HFF-Myc (cell line): ENCODE measurements at regions not wholly inside any gene's neighbourhood (a gene's known extent, or its start where the extent isn't known, plus 50 kb on each side); places are given as distances from the start of the nearest gene placed in this dataset.
"Not testable (repeated sequence)": the region's sequence is repeated elsewhere in the genome, so short reads cannot be mapped to it uniquely, and the experiment has no call there.

Experiments
- DNase-seq: peaks from one replicate; pipeline ENCODE4 v3.0.0-alpha.2; 2011; ENCODE audit warnings: low read depth; ENCODE audit errors: extremely low read depth
- H3K4me3 ChIP-seq: replicated peaks from 2 replicates; pipeline ENCODE4 v1.5.1; 2011; ENCODE audit warnings: low read depth, mild to moderate bottlenecking, control low read depth, low read length
- TF ChIP-seq, protein P1 (sequence below): IDR thresholded peaks from 2 replicates; pipeline ENCODE4 v1.5.1; 2012; ENCODE audit warnings: mild to moderate bottlenecking, low read depth, low read length, control low read depth; ENCODE audit errors: missing control alignments

DNA sequence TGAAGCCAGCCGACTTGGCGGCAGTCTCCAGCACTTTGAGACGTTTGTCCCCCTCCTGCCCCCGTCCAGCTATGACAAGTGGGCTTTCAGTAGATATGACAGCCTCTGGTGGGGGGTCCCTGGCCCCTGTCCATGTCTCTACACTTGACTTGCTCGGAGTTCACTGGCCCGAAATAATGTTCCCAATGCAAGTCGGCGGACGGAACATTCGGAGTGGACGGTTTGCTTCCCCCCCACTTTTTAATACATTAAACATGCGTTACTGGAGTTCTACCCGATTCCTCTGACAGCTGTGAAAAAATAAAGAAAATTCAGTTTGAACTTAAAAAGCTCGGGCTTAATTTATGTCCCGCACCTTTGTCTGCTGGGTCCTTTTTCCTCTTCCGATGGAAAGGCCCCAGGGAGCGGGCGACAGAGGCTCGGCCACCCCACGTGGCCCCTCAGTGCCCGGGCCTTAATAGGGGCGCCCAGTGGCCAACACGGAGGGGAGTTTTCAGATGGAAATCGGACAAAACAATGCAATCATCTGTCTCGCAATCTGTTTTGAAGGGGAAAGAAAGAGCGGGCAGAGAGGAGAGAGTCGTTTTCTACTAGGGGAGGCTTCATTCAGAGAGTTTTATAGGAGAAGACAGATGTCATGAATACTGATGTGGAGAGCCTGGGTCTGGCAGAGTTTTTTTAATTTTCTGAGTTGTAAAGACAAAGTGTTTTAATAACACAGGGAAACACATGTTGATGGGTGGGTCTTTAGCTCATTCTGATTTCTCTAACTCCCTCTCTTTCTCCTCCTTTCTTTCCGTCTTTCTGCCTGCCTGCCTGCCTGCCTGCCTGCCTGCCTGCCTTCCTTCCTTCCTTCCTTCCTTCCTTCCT lies 50.2 kb downstream of the SMIM38 start:
- DNase-seq = no peak
- TF ChIP-seq, protein P1, sequence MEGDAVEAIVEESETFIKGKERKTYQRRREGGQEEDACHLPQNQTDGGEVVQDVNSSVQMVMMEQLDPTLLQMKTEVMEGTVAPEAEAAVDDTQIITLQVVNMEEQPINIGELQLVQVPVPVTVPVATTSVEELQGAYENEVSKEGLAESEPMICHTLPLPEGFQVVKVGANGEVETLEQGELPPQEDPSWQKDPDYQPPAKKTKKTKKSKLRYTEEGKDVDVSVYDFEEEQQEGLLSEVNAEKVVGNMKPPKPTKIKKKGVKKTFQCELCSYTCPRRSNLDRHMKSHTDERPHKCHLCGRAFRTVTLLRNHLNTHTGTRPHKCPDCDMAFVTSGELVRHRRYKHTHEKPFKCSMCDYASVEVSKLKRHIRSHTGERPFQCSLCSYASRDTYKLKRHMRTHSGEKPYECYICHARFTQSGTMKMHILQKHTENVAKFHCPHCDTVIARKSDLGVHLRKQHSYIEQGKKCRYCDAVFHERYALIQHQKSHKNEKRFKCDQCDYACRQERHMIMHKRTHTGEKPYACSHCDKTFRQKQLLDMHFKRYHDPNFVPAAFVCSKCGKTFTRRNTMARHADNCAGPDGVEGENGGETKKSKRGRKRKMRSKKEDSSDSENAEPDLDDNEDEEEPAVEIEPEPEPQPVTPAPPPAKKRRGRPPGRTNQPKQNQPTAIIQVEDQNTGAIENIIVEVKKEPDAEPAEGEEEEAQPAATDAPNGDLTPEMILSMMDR = no peak
- H3K4me3 ChIP-seq = no peak overlapping the region

DNA sequence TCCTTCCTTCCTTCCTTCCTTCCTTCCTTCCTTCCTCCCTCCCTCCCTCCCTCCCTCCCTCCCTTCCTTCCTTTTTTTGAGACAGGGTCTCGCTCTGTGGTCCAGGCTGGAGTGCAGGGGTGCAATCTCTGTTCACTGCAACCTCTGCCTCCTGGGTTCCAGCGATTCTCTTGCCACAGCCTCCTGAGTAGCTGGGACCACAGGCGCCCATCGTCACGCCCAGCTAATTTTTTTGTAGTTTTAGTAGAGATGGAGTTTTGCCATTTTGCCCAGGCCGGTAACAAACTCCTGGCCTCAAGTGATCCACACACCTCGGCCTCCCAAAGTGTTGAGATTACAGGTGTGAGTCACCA lies 50.9 kb downstream of the SMIM38 start:
- H3K4me3 ChIP-seq, DNase-seq: not testable (repeated sequence)

DNA sequence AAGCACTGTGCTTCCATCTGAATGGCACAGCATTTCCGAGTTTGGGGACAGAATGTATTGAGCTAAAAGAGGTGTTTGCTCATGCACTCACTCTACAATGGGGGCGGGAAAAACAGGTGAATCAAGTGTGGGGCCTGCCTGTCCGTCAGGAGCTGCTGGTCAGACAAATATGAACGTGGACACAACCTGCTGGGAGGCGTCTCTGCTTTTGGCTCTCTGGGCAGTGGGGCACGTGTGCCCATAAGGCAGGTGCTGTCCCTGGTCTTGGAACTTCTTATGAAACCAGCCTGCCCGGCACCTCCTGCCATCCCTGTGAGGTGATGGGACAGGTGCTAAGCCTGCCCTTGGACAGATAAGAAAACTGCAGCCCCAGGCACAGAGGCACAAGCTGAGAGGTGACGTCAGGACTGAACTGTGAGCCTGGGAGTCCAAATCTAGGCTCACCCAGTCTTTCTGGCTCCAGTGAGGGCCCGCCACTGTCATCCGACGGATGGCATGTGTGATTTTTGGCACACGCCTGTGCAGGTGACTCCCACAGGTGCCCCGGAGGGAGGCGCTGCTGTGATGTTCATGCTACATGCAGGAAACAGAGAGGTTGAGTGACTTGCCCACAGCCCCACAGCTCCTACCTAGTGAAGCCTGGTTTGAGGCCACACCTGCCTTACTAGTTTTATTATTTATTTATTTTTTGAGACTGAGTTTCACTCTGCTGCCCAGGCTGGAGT lies 51.6 kb downstream of the SMIM38 start:
- TF ChIP-seq, protein P1 = no peak
- DNase-seq = no peak
- no peak overlapping the region for H3K4me3 ChIP-seq

DNA sequence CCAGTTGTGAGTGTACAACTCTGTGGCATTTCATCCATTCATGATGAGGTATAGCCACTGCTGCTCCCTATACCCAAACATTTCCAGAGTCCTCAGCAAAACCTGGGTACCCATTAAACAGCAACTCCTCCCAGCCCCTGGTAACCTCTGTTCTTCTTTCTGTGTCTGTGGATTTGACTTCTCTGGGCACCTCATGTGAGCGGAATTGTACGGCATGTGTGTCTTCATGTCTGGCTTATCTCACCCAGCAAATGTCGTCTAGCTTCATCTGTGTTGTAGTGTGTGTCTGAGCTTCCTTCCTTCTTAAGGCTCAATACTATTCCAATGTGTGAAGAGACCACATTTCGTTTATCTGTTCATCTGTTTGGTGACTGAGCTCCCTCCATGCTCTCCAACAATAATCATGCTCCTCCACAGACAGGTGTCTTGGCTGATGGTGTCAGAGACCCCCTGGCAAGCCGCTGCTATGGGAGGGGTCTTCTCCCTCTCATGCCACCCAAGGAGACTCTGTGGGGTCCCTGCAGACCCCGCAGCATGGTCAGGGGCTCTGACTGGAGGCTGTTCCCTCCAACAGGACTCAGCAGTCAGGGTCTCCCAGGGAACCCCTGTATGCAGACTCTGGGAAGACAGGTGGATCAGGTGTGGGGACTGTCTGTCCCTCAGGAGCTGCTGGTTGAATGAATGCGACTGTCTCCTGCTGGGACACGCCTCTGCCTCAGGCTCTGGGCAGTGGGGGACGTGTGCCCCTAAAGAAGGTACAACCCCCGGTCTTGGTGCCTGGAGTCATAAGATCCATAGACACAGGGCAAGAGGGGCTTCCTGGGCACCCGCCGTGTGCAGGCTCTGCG lies 52.7 kb downstream of the SMIM38 start:
- no peak for DNase-seq
- no peak overlapping the region for H3K4me3 ChIP-seq
- TF ChIP-seq, protein P1 = no peak

DNA sequence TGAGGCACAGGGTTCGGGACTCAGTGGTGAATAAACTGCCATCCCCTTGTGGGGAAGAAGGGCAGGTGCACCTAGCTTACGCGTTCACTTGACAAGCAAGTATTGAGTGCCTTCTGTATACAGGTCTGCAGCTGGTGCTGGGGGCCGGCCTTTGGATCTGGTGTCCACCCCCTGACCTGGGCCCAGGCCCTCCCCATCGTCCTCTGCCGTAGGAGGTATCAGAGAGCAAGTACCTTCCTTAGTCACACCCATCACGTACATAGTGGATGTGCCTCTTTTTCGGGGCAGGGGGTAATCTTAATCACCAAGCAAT lies 53.3 kb downstream of the SMIM38 start:
- TF ChIP-seq, protein P1 = no peak
- H3K4me3 ChIP-seq = no peak overlapping the region
- DNase-seq = no peak

DNA sequence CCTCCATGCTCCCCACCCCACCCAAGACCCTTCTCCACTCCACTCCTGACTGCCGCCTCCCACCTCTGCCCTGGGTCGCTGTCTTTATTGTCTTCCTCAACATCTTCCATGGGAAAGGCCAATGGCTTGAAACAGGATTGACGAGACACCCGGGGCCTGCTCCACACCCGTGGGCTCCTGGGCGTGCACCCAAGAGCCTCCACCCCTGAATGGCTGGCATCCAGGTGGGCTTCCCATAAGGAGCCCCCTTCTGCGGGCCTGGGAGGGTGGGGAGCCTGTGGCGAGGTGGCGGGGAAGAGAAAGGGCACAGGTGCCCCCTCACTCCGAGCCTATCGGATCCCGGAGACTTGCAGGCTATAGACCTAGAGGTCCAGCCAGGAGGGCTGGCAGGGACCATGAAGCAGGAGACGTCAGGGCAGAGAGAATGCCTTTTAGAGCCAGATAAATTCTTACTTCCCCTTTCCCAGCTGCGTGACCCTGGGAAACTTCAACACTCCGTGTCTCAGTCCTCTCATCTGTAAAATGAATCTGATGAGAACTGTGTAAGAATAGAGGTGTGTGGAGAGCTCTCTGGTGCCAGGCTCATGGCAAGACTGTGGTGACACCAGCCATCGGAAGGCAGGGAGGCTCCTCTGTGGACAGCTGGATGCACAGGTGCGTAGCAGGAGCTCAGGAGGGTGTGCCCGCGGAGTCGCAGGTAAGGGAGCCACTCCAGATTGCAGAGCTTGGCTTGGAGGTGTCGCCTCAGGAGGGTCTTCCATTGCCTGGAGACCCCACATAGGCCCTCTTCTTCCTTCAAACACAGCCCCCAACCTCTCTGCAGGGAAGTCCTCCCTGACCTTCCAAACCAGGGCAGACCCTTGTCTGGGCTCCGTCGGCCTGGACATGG lies 53.9 kb downstream of the SMIM38 start:
- TF ChIP-seq, protein P1 = no peak
- no peak overlapping the region for H3K4me3 ChIP-seq
- no peak for DNase-seq
